Neural cell (in vitro differentiated cells): ENCODE measurements at regions not wholly inside any gene's neighbourhood (a gene's known extent, or its start where the extent isn't known, plus 50 kb on each side); places are given as distances from the start of the nearest gene placed in this dataset.

Source experiments
- EP300 ChIP-seq: fragments of 450-650 bp; conservative IDR thresholded peaks from 2 replicates; pipeline ENCODE4 v1.6.1; 2014; ENCODE audit warnings: antibody characterized with exemption, mild to moderate bottlenecking, moderate library complexity; ENCODE audit not compliant: poor library complexity, severe bottlenecking
- EZH2 ChIP-seq: fragments of 200-600, 300-800 bp; shearing (Covaris generic), sonication (generic); IDR thresholded peaks from 2 replicates; pipeline ENCODE4 v1.6.1; 2014; ENCODE audit warnings: antibody characterized with exemption, low read length, borderline replicate concordance, mild to moderate bottlenecking; ENCODE audit not compliant: insufficient read depth, poor library complexity, severe bottlenecking
- MXI1 ChIP-seq: fragments of 450-650 bp; conservative IDR thresholded peaks from 2 replicates; pipeline ENCODE4 v1.6.1; 2014; ENCODE audit warnings: antibody characterized with exemption, mild to moderate bottlenecking; ENCODE audit not compliant: poor library complexity, severe bottlenecking
- POLR2AphosphoS5 ChIP-seq: IDR thresholded peaks from 2 replicates; pipeline ENCODE4 v1.6.1; 2012
- SMC3 ChIP-seq: fragments of 450-650 bp; conservative IDR thresholded peaks from 2 replicates; pipeline ENCODE4 v1.6.1; 2014; ENCODE audit warnings: antibody characterized with exemption, mild to moderate bottlenecking, moderate library complexity; ENCODE audit not compliant: poor library complexity
- TAF1 ChIP-seq: IDR thresholded peaks from 2 replicates; pipeline ENCODE4 v1.6.1; 2012; ENCODE audit warnings: low read depth
- TF ChIP-seq, protein P1 (sequence below): fragments of 450-650 bp; IDR thresholded peaks from 2 replicates; pipeline ENCODE4 v1.5.1; 2014; ENCODE audit warnings: antibody characterized with exemption, mild to moderate bottlenecking, moderate library complexity; ENCODE audit not compliant: poor library complexity, severe bottlenecking
- TF ChIP-seq, protein P2 (sequence below): IDR thresholded peaks from 2 replicates; pipeline ENCODE4 v1.6.1; 2012; ENCODE audit warnings: borderline replicate concordance

DNA sequence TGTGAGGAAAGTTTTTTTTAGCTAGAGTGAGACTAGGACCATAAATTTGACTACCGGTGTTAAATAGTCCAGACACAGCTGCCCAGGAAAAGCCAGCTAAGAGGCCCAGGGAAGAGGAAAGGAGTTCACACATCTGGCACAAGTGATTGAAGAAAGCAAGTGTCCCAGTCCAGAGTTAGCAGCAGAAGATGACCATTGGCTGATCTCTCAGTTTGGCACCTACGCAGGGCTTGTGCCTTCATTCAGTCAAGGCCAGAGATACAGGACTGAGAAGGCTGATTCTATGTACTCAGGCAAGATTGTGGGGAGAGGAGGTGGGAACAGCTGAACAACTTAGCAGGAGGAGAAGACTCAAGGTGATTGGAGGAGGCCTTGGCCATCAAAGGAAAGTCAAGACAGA lies 575.0 kb upstream of the KLF12 start:
- TF ChIP-seq POLR2AphosphoS5 (no peak), SMC3 (no peak), EZH2 (no peak), EP300 (no peak), MXI1 (no peak), TAF1 (no peak)
- TF ChIP-seq, protein P1, sequence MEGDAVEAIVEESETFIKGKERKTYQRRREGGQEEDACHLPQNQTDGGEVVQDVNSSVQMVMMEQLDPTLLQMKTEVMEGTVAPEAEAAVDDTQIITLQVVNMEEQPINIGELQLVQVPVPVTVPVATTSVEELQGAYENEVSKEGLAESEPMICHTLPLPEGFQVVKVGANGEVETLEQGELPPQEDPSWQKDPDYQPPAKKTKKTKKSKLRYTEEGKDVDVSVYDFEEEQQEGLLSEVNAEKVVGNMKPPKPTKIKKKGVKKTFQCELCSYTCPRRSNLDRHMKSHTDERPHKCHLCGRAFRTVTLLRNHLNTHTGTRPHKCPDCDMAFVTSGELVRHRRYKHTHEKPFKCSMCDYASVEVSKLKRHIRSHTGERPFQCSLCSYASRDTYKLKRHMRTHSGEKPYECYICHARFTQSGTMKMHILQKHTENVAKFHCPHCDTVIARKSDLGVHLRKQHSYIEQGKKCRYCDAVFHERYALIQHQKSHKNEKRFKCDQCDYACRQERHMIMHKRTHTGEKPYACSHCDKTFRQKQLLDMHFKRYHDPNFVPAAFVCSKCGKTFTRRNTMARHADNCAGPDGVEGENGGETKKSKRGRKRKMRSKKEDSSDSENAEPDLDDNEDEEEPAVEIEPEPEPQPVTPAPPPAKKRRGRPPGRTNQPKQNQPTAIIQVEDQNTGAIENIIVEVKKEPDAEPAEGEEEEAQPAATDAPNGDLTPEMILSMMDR: no peak
- TF ChIP-seq, protein P2, sequence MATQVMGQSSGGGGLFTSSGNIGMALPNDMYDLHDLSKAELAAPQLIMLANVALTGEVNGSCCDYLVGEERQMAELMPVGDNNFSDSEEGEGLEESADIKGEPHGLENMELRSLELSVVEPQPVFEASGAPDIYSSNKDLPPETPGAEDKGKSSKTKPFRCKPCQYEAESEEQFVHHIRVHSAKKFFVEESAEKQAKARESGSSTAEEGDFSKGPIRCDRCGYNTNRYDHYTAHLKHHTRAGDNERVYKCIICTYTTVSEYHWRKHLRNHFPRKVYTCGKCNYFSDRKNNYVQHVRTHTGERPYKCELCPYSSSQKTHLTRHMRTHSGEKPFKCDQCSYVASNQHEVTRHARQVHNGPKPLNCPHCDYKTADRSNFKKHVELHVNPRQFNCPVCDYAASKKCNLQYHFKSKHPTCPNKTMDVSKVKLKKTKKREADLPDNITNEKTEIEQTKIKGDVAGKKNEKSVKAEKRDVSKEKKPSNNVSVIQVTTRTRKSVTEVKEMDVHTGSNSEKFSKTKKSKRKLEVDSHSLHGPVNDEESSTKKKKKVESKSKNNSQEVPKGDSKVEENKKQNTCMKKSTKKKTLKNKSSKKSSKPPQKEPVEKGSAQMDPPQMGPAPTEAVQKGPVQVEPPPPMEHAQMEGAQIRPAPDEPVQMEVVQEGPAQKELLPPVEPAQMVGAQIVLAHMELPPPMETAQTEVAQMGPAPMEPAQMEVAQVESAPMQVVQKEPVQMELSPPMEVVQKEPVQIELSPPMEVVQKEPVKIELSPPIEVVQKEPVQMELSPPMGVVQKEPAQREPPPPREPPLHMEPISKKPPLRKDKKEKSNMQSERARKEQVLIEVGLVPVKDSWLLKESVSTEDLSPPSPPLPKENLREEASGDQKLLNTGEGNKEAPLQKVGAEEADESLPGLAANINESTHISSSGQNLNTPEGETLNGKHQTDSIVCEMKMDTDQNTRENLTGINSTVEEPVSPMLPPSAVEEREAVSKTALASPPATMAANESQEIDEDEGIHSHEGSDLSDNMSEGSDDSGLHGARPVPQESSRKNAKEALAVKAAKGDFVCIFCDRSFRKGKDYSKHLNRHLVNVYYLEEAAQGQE: no peak
